Liver (tissue), 7 donors: ENCODE measurements at regions not wholly inside any gene's neighbourhood (a gene's known extent, or its start where the extent isn't known, plus 50 kb on each side); places are given as distances from the start of the nearest gene placed in this dataset.
"Not testable (repeated sequence)": the region's sequence is repeated elsewhere in the genome, so short reads cannot be mapped to it uniquely, and the experiment has no call there.

Experiments used
- DNase-seq: peaks from one replicate; pipeline ENCODE4 v3.0.0-alpha.2; 2017; ENCODE audit warnings: low spot score
- H3K27ac ChIP-seq, 2 donors: one replicate each; pipeline ENCODE4 v1.7.0; 2013; ENCODE audit warnings: inconsistent platforms in 2 of 2, low read length in 2 of 2, control low read depth in 1 of 2, low read depth in 1 of 2, mild to moderate bottlenecking in 1 of 2
- H3K27me3 ChIP-seq, 4 donors: one replicate each; pipeline versions ENCODE4 v1.6.1 to v1.7.0; 2013; ENCODE audit warnings: low read length in 3 of 4, inconsistent platforms in 1 of 4, mild to moderate bottlenecking in 1 of 4, moderate library complexity in 1 of 4; ENCODE audit not compliant: control insufficient read depth in 4 of 4, insufficient read depth in 4 of 4
- H3K36me3 ChIP-seq, 4 donors: one replicate each; pipeline versions ENCODE4 v1.6.1 to v1.7.0; 2013; ENCODE audit warnings: low read length in 3 of 4, mild to moderate bottlenecking in 3 of 4, low read depth in 1 of 4, moderate library complexity in 1 of 4; ENCODE audit not compliant: control insufficient read depth in 4 of 4, insufficient read depth in 3 of 4
- H3K4me1 ChIP-seq, 4 donors: one replicate each; pipeline versions ENCODE4 v1.6.1 to v1.7.0; 2013; ENCODE audit warnings: low read length in 3 of 4, mild to moderate bottlenecking in 3 of 4, moderate library complexity in 1 of 4; ENCODE audit not compliant: control insufficient read depth in 4 of 4, insufficient read depth in 4 of 4
- H3K4me3 ChIP-seq, 3 donors: one replicate each; pipeline versions ENCODE4 v1.6.1 to v1.7.0; 2013; ENCODE audit warnings: low read length in 3 of 3, control low read depth in 1 of 3, low read depth in 1 of 3, mild to moderate bottlenecking in 1 of 3
- H3K9ac ChIP-seq, 2 donors: one replicate each; pipeline ENCODE4 v1.7.0; 2013; ENCODE audit warnings: low read length in 2 of 2, mild to moderate bottlenecking in 2 of 2, moderate library complexity in 2 of 2, control low read depth in 1 of 2, low read depth in 1 of 2
- H3K9me3 ChIP-seq, 4 donors: one replicate each; pipeline versions ENCODE4 v1.6.1 to v1.7.0; 2013; ENCODE audit warnings: low read length in 3 of 4; ENCODE audit not compliant: control insufficient read depth in 4 of 4
- FOXA1 ChIP-seq: IDR thresholded peaks from 2 replicates; pipeline ENCODE4 v1.6.1; 2016; ENCODE audit warnings: antibody characterized with exemption
- FOXA2 ChIP-seq: IDR thresholded peaks from 2 replicates; pipeline ENCODE4 v1.6.1; 2016; ENCODE audit warnings: antibody characterized with exemption
- MAX ChIP-seq: IDR thresholded peaks from 2 replicates; pipeline ENCODE4 v1.6.1; 2016; ENCODE audit warnings: antibody characterized with exemption
- REST ChIP-seq: IDR thresholded peaks from 2 replicates; pipeline ENCODE4 v1.6.1; 2016; ENCODE audit warnings: antibody characterized with exemption, mild to moderate bottlenecking
- RXRA ChIP-seq, 2 donors: IDR thresholded peaks; 2 replicates each; pipeline ENCODE4 v1.6.1; 2017 to 2018; ENCODE audit warnings: antibody characterized with exemption in 2 of 2, mild to moderate bottlenecking in 1 of 2
- SP1 ChIP-seq: IDR thresholded peaks from 2 replicates; pipeline ENCODE4 v1.6.1; 2018; ENCODE audit warnings: antibody characterized with exemption, mild to moderate bottlenecking
- TAF1 ChIP-seq: conservative IDR thresholded peaks from 2 replicates; pipeline ENCODE4 v1.6.1; 2016; ENCODE audit warnings: antibody characterized with exemption, mild to moderate bottlenecking
- YY1 ChIP-seq: IDR thresholded peaks from 2 replicates; pipeline ENCODE4 v1.6.1; 2016; ENCODE audit warnings: antibody characterized with exemption, mild to moderate bottlenecking
- ZBTB33 ChIP-seq: IDR thresholded peaks from 2 replicates; pipeline ENCODE4 v1.6.1; 2016; ENCODE audit warnings: antibody characterized with exemption
- WGBS: extraction: QIAGEN DNeasy Blood & Tissue Kit; methylation state at CpG from one replicate; pipeline ENCODE4 v1.1.7; 2013; 5-methylcytosine and 5-hydroxymethylcytosine counted together
- donor health status: healthy.
- donor health status: healthy.
- donor health status: healthy.
- donor health status: healthy.

- WGBS = 89% methylated on average over 4 of the region's 4 CpGs
- no peak overlapping the region for H3K4me3 ChIP-seq
- no peak overlapping the region for H3K27ac ChIP-seq
- no peak for DNase-seq
- H3K36me3 ChIP-seq = no peaks in the 10 kb centered on the region
- H3K27me3 ChIP-seq = no peaks in the 10 kb centered on the region
- no peaks in the 10 kb centered on the region for H3K4me1 ChIP-seq
- no peak for TF ChIP-seq TAF1
- no peak overlapping the region for H3K9ac ChIP-seq
- H3K9me3 ChIP-seq = no peaks in the 10 kb centered on the region
Measured at GRCh38 chr1:172838680-172839313, 179.9 kb downstream of the FASLG start.

GRCh38 chr1:172839639-172840038, 180.7 kb downstream of the FASLG start:
- H3K9me3 ChIP-seq, H3K27me3 ChIP-seq, H3K4me1 ChIP-seq, H3K4me3 ChIP-seq, DNase-seq, H3K9ac ChIP-seq, H3K36me3 ChIP-seq, H3K27ac ChIP-seq: not testable (repeated sequence)
- 93% methylated on average over 8 of the region's 8 CpGs for WGBS

GRCh38 chr1:172843444-172843843, 184.5 kb downstream of the FASLG start:
- WGBS = 31% methylated on average over 2 of the region's 2 CpGs
- no peaks in the 10 kb centered on the region for H3K9me3 ChIP-seq
- TF ChIP-seq FOXA2 (no peak), YY1 (no peak), SP1 (no peak), ZBTB33 (no peak), REST (no peak), MAX (no peak), FOXA1 (no peak), RXRA (IDR thresholded peaks at IDR 0.05) (no peak)
- H3K9ac ChIP-seq = no peak overlapping the region
- H3K36me3 ChIP-seq = no peaks in the 10 kb centered on the region
- H3K27me3 ChIP-seq = no peaks in the 10 kb centered on the region
- no peaks in the 10 kb centered on the region for H3K4me1 ChIP-seq
- no peak overlapping the region for H3K27ac ChIP-seq
- H3K4me3 ChIP-seq = no peak overlapping the region
- DNase-seq = no peak
